ENCODE measurements at regions not wholly inside any gene's neighbourhood (a gene's known extent, or its start where the extent isn't known, plus 50 kb on each side); places are given as distances from the start of the nearest gene placed in this dataset.

- DNase-seq, result no peak
These were observed 1169.3 kb upstream of the DDX18 start for GRCh38 chr2:116645155-116645554.

DNA sequence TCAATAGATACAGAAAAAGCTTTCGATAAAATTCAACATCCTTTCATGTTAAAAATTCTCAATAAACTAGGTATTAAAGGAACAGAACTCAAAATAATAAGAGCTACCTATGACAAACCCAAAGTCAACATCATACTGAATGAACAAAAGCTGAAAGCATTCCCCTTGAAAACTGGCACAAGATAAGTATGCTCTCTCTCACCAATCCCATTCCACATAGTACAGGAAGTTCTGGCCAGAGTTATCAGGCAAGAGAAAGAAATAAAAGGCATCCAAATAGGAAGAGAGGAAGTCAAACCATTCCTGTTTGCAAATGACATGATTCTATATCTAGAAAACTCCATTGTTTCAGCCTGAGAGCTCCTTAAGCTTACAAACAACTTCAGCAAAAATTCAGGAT lies 1145.8 kb upstream of the DDX18 start:
- DNase-seq, result no peak

DNA sequence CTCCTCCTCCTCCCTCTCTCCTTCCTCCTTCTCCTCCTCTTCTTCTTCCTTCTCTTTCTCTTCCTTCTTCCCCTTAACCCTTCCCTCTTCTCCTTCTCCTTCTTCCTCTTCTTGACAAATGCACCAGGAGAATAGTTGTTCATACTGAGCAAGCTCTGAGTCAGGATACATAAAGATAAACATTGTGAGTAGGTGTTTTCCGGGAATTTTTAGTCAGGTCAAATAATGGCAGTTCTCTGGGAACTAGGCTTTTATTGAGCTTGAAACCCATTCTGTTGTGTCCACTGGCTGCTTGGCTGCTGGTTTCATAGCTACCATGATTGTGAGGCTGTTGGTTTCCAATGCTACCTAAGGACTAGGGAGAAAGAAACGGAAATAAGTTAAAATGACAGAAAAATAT lies 1144.7 kb upstream of the DDX18 start:
- no peak for DNase-seq

GRCh38 chr2:116674188-116674587 lies 1140.3 kb upstream of the DDX18 start:
- no peak for DNase-seq

DNA sequence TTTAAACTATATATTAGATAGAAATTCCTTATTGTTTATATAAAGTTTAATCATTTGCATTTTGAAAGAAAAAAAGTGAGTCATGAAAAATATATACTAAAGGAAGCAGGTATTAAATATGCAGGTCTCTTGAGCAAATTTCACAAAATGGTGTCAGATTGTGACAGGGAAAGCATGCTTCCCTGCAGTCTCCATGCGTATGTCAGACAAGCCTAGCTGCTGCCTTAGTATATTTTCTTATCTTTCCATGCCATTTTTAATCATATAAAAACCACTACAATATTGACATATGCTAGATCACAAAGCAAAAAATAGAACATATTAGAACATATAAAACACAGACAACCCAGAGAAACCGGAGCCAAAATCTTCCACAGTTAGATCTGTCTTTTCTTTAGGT lies 1137.7 kb upstream of the DDX18 start:
- DNase-seq, result no peak

DNA sequence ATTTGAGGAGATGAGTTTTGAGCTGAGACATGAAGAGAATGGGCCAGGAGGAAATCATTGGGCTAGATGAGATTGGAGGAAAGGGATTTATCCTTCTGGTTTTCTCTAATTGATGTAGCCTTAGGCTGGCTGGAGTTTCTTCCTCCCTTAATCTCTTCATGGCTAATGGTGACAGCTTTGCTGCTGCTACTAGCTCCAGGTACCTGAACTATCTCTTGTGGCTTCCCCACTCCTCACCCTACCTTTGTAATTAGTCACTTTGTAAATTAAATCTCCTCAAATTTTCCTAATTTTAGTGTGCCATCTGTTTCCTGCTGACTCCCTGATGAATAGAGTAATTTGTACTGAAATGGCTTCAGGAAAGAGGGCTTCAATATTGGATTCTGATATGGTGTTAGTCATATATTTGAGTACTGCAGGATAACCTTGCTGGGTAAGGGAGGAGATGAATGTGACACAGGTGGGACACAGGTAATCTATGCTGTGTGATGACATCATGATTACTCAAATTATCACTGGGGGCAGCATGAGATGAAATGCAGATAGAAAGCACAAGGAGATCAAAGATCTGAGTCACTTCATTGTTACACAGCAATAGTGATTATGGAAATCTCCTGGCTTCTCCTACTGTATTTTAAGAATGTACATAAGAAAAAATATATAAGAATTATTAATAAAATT lies 1134.1 kb upstream of the DDX18 start:
- no peak for DNase-seq

DNA sequence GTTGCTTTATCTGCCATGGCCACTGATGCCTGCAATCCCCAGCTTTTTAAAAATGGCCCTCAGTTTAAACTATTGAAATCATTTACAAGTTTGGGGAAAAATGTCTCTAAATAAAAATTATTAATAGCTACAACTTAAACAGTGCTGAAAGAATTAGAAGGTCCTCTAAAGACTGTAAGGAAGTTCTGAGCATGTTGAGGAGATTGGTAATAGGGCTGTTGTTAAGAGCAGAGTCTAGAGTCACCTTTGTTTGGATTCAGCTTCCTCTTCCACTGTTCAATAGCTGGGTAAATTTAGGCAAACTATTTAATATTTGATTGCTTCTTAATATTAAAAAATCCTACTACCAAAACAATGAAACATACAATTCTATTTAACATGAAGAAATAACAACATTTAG lies 1127.1 kb upstream of the DDX18 start:
- DNase-seq, result no peak

GRCh38 chr2:116692988-116693387 lies 1121.5 kb upstream of the DDX18 start:
- DNase-seq, result no peak

GRCh38 chr2:116696223-116696622 lies 1118.3 kb upstream of the DDX18 start:
- DNase-seq, result no peak

DNA sequence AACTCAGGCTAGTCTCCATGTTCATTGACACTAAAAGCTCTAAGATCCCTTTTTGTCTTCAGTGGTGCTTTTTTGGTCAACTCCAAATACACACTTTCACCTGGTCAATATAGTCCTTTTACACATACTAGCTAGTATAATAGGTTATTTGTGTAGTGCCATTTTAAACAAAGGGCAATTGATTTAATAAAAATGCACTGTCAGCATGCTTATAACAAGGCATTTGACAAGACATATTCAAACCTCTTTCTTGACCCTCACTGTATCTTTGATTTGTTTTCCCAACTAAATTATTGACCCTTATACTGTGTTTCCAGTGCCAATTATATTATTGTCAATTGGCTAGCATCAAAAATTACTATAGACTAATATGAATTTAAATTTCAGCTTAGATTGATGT lies 1117.6 kb upstream of the DDX18 start:
- DNase-seq, result no peak

- no peak for DNase-seq
These were observed 1108.1 kb upstream of the DDX18 start for GRCh38 chr2:116706396-116706795.

- no peak for DNase-seq
These were observed 1098.5 kb upstream of the DDX18 start for GRCh38 chr2:116716038-116716437.

- no peak for DNase-seq
These were observed 1098.0 kb upstream of the DDX18 start for GRCh38 chr2:116716444-116716843.

- DNase-seq, result no peak
These were observed 1096.7 kb upstream of the DDX18 start for GRCh38 chr2:116717832-116718231.

- no peak for DNase-seq
These were observed 1096.0 kb upstream of the DDX18 start for GRCh38 chr2:116718451-116718850.

DNA sequence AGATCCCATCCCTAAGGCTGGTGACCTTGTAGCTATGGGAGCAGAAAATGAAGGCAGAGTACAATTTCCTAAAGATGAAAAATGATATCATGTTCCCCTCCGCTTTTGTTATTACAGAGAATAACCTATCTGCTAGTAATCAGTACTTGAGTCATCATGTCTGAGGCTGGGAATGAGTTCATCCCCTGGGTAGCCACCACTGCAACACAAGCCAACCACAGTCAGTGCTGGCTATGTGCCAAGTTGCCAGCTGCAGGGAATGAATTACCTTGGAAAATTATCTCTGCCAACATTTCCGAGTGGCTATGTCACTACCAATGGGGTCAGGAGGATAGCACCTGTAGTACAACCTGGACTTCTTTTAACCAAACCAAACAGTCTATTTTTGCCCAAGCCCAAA lies 1094.7 kb upstream of the DDX18 start:
- DNase-seq, result no peak

DNA sequence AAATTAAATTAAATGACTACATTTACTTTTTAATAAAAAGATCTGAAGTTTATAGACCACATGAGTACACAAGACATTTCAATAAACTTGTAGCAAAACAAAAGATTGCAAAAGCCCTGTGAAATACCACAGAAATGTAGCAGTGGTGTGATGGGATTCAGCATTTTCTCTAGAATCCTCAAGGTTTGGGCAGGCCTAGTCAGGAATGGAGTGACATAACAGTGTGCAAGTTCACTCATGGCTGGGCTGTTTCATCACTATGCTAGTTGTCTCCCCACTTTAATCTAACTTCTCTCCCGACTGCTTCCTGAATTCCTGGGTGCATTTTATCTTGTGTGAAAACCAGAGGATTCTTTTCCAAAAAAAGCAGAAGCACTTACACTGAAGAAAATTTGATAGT lies 1089.9 kb upstream of the DDX18 start:
- DNase-seq, result no peak

DNA sequence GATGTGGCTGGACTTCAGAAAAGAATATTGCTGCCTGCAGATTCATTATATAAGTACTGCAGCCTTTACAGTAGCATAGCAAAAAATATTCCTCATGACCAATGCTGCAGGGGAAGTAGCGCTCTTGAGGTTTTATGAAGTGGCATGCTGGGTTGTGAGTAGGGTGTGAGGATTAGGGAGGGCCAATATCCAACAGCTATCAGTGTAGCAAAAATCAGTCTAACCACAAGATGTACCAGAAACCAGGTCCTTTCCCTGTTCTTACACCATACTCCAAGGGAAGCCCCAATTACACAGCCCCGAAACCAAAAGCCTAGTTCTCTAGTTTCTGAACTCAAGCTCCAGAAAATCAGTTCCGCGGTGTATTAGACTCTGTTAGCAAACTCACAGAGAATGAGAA lies 1082.2 kb upstream of the DDX18 start:
- DNase-seq, result no peak

GRCh38 chr2:116733699-116734098 lies 1080.8 kb upstream of the DDX18 start:
- DNase-seq, result no peak

- DNase-seq, result no peak
These were observed 1076.5 kb upstream of the DDX18 start for GRCh38 chr2:116737951-116738350.

GRCh38 chr2:116747103-116747502 lies 1067.4 kb upstream of the DDX18 start:
- no peak for DNase-seq

- DNase-seq, result no peak
These were observed 1064.5 kb upstream of the DDX18 start for GRCh38 chr2:116749994-116750393.

- no peak for DNase-seq
These were observed 1060.0 kb upstream of the DDX18 start for GRCh38 chr2:116754381-116755101.

GRCh38 chr2:116761864-116762263 lies 1052.6 kb upstream of the DDX18 start:
- DNase-seq, result no peak

DNA sequence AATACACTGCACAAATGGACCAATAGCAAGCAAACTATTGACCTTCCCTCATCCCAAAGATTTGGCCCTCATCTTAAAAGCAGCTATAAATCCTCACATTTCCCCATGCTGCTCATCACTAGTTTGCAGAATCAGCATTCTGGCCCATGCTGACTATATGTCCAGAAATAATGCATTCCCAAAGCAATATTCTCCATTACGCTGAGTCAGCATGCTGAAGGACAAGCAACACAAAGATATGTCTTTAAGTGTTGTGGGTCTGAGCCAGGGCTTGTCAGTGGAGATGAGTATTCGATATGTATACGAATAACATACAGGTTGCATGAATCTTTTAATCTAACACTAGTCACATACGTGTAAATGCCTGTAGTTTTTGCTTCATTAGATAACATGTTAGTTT lies 1045.0 kb upstream of the DDX18 start:
- no peak for DNase-seq

Measured in suppressor macrophage (primary cell).